ENCODE measurements at regions not wholly inside any gene's neighbourhood (a gene's known extent, or its start where the extent isn't known, plus 50 kb on each side); places are given as distances from the start of the nearest gene placed in this dataset.
"Not testable (repeated sequence)": the region's sequence is repeated elsewhere in the genome, so short reads cannot be mapped to it uniquely, and the experiment has no call there.

DNA sequence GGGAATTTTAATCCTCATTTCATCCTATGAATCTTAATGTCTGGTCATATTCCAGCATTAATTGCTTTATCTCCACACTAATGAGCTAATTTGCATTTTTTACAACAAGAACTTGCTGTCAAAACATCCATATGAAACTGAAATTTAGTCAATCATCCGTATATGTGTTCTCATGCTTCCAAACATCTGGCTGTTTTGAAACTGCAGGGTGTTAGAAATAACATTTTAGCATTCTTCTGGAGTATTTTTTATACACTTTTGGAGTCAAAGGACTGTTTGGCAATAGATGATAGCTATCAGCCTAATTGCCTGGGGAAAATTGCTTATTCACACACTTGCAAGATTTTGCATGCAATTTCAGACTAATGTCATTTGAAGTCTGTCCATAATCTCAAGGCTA, 1639.3 kb downstream of the KCNT2 start:
- DNase-seq (ENCODE audit: low read depth in 2 of 3, low spot score in 2 of 3), result no peak

- no peak for DNase-seq (ENCODE audit: low read depth in 2 of 3, low spot score in 2 of 3)
Observed at GRCh38 chr1:194959795-194960194, 1648.4 kb downstream of the KCNT2 start.

DNA sequence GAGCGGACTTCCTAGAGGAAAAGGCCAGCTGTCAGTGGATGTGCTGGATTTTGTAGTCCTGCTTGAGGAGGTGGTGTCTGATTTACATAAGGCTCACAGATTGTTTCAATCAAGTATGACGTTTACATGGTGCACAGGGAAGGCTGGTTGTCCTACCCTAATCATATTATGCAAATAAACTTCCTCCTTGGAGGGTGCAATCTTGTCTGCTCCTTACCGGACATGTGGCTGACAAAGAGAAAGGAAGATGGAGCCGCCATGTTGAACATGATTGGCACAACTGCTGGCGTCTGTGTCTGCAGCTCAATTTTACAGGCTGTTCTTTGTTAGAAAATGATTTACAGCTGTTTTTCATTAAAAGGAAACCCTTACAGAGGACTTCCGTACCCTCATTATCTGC, 1656.1 kb downstream of the KCNT2 start:
- DNase-seq (ENCODE audit: low read depth in 2 of 3, low spot score in 2 of 3), result no peak

DNA sequence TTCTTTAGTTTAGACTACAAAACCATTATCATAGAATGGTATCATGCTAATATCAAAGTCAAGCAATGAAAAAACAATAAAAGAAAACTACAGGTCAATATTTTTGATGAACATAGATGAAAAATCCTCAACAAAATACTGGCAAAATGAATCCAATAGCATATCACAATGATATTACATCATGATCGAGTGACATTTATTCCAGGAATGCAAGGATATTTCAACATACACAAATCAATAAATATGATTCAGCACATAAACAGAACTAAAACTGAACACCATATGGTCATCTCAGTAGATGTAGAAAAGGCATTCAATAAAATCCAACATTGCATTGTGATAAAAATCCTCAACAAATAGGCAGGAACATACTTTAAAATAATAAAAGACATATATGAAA, 1657.7 kb downstream of the KCNT2 start:
- DNase-seq (ENCODE audit: low read depth in 2 of 3, low spot score in 2 of 3), result no peak

- no peak for DNase-seq (ENCODE audit: low read depth in 2 of 3, low spot score in 2 of 3)
Observed at GRCh38 chr1:194940336-194941030, 1667.8 kb downstream of the KCNT2 start.

- DNase-seq (ENCODE audit: low read depth in 2 of 3, low spot score in 2 of 3), result no peak
Observed at GRCh38 chr1:194935864-194936263, 1672.4 kb downstream of the KCNT2 start.

- DNase-seq (ENCODE audit: low read depth in 2 of 3, low spot score in 2 of 3), result no peak
Observed at GRCh38 chr1:194931166-194931565, 1677.1 kb downstream of the KCNT2 start.

DNA sequence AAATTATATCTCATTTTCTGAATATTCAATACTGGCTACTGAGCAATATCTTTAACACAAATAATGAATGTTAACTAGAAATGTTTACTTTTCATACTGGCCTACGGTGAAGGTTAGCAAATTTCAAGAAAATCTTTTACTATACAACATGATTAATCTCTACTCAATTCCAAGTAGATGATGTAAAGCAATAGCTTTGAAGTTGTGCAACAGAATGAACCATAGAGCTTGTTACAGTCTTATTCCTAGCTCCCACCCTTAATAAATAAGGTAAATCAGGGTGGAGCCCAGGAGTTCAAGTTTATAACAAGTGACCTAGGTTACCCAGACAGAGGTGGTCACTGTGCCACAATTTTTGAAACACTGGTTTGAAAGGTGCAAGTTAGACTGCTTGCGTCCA, 1678.1 kb downstream of the KCNT2 start:
- DNase-seq (ENCODE audit: low read depth in 2 of 3, low spot score in 2 of 3), result no peak

DNA sequence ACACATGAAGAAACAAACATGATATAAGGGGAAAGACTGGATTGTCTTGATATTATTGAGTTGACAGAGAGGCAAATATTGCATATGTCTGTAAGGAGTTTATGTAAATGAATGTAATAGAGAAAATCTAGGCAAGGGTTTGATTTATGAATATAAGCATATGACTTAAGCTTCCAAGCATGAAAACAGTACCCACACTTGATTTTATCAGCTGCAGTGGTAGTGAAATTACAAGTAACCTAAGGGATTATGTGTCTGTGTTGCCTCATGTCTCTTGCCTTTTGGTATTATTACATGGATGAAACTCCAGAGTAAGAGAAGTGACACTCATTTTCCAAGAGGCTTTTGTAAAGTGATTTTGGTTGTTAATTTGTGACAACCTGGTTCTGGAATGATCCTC, 1678.9 kb downstream of the KCNT2 start:
- DNase-seq (ENCODE audit: low read depth in 2 of 3, low spot score in 2 of 3), result no peak

DNA sequence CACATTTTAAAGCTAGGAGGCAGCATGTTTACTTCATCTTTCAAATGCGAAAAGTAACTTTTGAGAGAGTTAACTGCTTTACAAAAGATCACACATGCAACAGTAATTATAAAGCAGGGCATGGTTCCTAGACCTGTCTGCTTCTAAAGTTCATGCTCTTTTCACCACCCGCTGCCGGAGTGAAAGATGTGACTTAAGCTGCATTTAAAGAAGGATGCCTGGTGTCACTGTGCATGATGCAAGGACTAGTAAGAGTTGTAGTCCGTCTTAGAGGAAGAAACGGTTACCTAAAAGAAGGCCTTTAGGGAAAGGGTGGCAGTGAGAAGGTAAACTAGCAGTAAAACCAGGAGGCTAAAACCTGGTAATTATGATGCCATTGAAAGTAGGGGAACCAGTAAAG, 1689.1 kb downstream of the KCNT2 start:
- DNase-seq (ENCODE audit: low read depth in 2 of 3, low spot score in 2 of 3), result no peak

DNA sequence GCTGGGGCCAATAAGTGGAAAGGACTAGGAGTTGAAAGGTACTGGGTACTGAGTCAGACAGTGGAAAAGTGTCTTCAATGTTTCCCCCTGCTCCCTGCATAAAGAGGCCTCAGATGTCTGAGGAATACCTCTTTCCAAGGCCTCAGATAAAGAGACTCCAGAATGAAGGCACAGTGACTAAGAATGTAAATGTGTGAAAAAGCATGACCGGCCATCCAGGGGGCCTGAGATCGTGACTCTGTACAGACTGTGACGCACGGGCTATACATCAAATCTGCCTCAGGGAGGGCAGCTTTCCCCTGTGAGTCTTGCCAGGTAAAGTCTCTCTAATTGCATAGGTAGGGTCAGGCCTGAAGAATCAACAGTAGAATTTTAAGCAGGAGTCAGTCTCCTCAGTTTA, 1690.5 kb downstream of the KCNT2 start:
- DNase-seq (ENCODE audit: low read depth in 2 of 3, low spot score in 2 of 3), result no peak

- DNase-seq (ENCODE audit: low read depth in 2 of 3, low spot score in 2 of 3), result no peak
Observed at GRCh38 chr1:194908643-194909042, 1699.6 kb downstream of the KCNT2 start.

GRCh38 chr1:194903524-194903923, 1704.7 kb downstream of the KCNT2 start:
- no peak for DNase-seq (ENCODE audit: low read depth in 2 of 3, low spot score in 2 of 3)

GRCh38 chr1:194889310-194889709, 1702.9 kb upstream of the B3GALT2 start:
- DNase-seq (ENCODE audit: low read depth in 2 of 3, low spot score in 2 of 3), result no peak

GRCh38 chr1:194870860-194871259, 1684.4 kb upstream of the B3GALT2 start:
- DNase-seq (ENCODE audit: low read depth in 2 of 3, low spot score in 2 of 3), result no peak

- DNase-seq (ENCODE audit: low read depth in 2 of 3, low spot score in 2 of 3), result no peak
Observed at GRCh38 chr1:194866153-194866552, 1679.7 kb upstream of the B3GALT2 start.

DNA sequence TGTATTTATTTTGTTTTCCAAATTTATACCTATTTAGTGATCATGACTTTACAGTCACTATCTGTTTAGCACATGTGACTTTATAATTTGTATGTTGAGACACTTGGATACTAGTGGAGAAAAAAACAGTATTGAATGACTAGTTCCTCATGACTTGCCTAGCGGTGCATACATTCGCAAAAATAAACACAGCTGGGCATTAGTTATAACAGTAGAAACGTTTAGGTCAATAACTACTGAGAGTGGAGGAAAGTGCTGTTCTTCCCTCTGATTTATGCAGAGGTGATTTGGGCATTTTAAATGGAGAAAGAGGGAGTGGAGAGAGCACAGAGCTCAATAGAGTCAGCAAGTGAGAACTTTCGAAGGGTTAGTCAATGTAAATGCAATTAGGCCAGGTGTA, 1679.0 kb upstream of the B3GALT2 start:
- no peak for DNase-seq (ENCODE audit: low read depth in 2 of 3, low spot score in 2 of 3)

GRCh38 chr1:194862129-194862528, 1675.7 kb upstream of the B3GALT2 start:
- no peak for DNase-seq (ENCODE audit: low read depth in 2 of 3, low spot score in 2 of 3)

- no peak for DNase-seq (ENCODE audit: low read depth in 2 of 3, low spot score in 2 of 3)
Observed at GRCh38 chr1:194860248-194861201, 1674.1 kb upstream of the B3GALT2 start.

DNA sequence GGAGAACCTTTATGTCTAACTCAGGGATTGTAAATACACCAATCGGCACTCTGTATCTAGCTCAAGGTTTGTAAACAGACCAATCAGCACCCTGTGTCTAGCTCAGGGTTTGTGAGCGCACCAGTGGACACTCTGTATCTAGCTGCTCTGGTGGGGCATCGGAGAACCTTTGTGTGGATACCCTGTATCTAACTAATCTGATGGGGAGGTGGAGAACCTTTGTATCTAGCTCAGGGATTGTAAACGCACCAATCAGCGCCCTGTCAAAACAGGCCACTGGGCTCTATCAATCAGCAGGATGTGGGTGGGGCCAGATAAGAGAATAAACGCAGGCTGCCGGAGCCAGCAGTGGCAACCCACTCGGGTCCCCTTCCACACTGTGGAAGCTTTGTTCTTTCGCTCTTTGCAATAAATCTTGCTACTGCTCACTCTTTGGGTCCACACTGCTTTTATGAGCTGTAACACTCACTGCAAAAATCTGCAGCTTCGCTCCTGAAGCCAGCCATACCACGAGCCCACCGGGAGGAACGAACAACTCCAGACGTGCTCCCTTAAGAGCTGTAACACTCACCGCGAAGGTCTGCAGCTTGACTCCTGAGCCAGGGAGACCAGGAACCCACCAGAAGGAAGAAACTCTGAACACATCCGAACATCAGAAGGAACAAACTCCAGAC, 1673.2 kb upstream of the B3GALT2 start:
- not testable (repeated sequence) for DNase-seq (ENCODE audit: low read depth in 2 of 3, low spot score in 2 of 3)

- DNase-seq (ENCODE audit: low read depth in 2 of 3, low spot score in 2 of 3), result not testable (repeated sequence)
Observed at GRCh38 chr1:194858811-194859480, 1672.5 kb upstream of the B3GALT2 start.

All from activated CD8-positive, alpha-beta memory T cell treated with anti-CD3 and anti-CD28 coated beads for 48 hours (primary cell).